Adrenal gland (tissue), 5 donors: ENCODE measurements at regions not wholly inside any gene's neighbourhood (a gene's known extent, or its start where the extent isn't known, plus 50 kb on each side); places are given as distances from the start of the nearest gene placed in this dataset.

Experiments used
- POLR2A ChIP-seq, 2 donors: fragments of 450-650 bp; IDR thresholded peaks; one replicate each; pipeline ENCODE4 v1.6.1; 2017; ENCODE audit warnings: antibody characterized with exemption in 2 of 2, mild to moderate bottlenecking in 2 of 2, moderate library complexity in 1 of 2
- TF ChIP-seq, protein P1 (sequence below), 6 experiments: fragments of 450-650 bp in 4 of 6; fragments of 200-600 bp in 2 of 6; sonication (generic) in 1 of 6; IDR thresholded peaks; 1 replicate in 5 of 6; 2 replicates in 1 of 6; pipeline versions ENCODE4 v1.5.1 to v1.8.0; 2016 to 2021; ENCODE audit warnings: antibody characterized with exemption in 6 of 6, mild to moderate bottlenecking in 2 of 6, moderate library complexity in 1 of 6
- donor health status: DM: no; HTN: no; CAD: no.

GRCh38 chr12:92553389-92553788, 149.4 kb upstream of the PLEKHG7 start:
- TF ChIP-seq, protein P1, sequence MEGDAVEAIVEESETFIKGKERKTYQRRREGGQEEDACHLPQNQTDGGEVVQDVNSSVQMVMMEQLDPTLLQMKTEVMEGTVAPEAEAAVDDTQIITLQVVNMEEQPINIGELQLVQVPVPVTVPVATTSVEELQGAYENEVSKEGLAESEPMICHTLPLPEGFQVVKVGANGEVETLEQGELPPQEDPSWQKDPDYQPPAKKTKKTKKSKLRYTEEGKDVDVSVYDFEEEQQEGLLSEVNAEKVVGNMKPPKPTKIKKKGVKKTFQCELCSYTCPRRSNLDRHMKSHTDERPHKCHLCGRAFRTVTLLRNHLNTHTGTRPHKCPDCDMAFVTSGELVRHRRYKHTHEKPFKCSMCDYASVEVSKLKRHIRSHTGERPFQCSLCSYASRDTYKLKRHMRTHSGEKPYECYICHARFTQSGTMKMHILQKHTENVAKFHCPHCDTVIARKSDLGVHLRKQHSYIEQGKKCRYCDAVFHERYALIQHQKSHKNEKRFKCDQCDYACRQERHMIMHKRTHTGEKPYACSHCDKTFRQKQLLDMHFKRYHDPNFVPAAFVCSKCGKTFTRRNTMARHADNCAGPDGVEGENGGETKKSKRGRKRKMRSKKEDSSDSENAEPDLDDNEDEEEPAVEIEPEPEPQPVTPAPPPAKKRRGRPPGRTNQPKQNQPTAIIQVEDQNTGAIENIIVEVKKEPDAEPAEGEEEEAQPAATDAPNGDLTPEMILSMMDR (IDR thresholded peaks at IDR 0.05): no peak
- TF ChIP-seq POLR2A (IDR thresholded peaks at IDR 0.05): no peak
